ENCODE measurements at regions not wholly inside any gene's neighbourhood (a gene's known extent, or its start where the extent isn't known, plus 50 kb on each side); places are given as distances from the start of the nearest gene placed in this dataset.
A peak's percentile ranks its signal among the peaks of the same experiment; 100 is the strongest.
"Not testable (repeated sequence)": the region's sequence is repeated elsewhere in the genome, so short reads cannot be mapped to it uniquely, and the experiment has no call there.

DNA sequence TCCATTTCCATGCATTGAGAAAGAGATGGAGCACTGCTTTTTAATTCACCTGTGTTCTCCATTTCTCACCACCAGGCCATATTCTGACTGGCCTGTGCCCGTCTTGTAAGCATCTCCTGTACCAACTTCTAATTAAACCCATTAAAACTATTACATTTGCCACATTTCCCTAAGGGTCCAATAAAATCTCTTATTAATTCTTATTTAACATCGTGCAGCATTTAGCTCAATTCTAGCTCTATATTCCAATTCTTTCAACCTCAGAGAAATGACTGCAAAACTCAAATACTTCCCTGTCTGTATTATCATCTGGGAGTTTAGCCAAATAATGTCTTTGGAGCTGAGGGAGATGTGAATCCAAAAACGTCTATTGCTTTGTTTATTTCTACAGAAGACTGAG is 495.4 kb upstream of the TMEM132C start:
- DNase-seq, result no peak

DNA sequence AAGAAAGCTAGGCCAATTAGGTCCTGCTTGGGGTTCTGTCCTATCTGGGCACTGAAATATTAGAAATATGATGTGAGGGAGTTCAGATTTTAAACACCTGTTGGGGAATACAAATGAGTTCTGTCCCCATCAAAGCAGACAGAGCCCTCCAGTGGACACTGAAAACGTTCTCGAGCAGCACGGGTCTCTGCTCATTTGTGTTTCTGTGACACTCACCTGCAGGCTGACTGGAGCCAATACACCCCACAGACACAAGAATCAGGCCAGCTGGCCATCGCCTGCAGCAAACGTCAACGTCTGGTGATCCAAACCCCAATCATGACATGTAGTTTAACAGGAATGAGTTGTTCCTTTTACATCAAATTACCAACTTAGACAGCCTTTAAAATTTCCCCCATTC is 493.4 kb upstream of the TMEM132C start:
- DNase-seq, result peak; percentile 30

- no peak for DNase-seq
Measured at GRCh38 chr12:127774828-127775227, 492.1 kb upstream of the TMEM132C start.

- no peak for DNase-seq
Measured at GRCh38 chr12:127779301-127780045, 487.5 kb upstream of the TMEM132C start.

GRCh38 chr12:127780881-127781280 is 486.1 kb upstream of the TMEM132C start:
- DNase-seq, result peak; percentile 69

GRCh38 chr12:127781336-127781735 is 485.6 kb upstream of the TMEM132C start:
- DNase-seq, result peak; percentile 50

- DNase-seq, result no peak
Measured at GRCh38 chr12:127785540-127785939, 481.4 kb upstream of the TMEM132C start.

DNA sequence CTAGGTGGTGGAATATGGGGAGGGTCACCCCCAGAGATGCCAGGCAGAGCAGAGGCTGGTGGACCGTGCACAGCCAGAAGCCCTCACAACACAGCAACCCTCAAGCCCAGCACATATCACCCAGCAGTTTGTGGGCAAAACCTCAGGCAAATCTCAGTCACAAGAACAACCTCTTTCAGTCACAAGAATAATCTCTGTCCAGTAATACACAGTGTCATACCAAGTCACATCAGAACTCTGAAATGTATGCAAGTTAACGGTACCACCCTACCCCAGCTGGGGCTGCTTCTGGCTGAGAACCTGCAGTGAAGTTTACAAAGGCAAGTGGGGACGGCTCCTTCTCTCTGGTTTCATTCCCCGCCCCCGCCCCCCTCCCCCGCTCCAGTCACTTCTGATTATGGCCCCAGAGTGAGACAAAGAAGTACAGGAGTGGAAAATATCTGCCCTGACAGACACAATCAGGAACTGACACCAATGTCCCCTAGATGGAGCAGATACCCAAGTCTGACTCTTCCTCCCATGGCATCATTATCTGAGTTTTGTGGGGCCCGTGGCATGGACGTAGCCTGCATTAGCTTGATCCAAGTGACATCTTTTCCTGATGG is 480.9 kb upstream of the TMEM132C start:
- no peak for DNase-seq

GRCh38 chr12:127787544-127787943 is 479.4 kb upstream of the TMEM132C start:
- no peak for DNase-seq

GRCh38 chr12:127790376-127790775 is 476.6 kb upstream of the TMEM132C start:
- no peak for DNase-seq

GRCh38 chr12:127791217-127791616 is 475.8 kb upstream of the TMEM132C start:
- no peak for DNase-seq

- no peak for DNase-seq
Measured at GRCh38 chr12:127797918-127798317, 469.1 kb upstream of the TMEM132C start.

GRCh38 chr12:127802271-127802670 is 464.7 kb upstream of the TMEM132C start:
- DNase-seq, result no peak

GRCh38 chr12:127803545-127803944 is 463.4 kb upstream of the TMEM132C start:
- no peak for DNase-seq

DNA sequence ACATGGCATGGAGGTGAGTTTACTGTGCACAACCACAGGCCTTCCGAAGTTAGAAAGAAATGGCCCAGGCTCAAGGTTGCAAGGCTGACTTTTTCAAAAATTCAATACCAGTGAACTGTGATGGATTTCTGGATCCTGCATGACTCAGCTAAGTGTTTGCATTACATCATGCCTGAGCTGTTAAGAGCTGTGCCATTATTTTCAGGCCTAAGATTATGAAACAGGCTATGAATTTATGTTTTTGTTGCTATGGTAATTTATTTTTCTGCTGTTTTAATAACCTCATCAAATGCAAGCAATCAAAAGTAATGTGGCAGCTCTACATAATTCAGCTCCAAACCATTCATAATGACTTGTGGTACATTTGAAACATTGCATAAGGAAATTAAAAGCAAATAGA is 457.7 kb upstream of the TMEM132C start:
- DNase-seq, result no peak

DNA sequence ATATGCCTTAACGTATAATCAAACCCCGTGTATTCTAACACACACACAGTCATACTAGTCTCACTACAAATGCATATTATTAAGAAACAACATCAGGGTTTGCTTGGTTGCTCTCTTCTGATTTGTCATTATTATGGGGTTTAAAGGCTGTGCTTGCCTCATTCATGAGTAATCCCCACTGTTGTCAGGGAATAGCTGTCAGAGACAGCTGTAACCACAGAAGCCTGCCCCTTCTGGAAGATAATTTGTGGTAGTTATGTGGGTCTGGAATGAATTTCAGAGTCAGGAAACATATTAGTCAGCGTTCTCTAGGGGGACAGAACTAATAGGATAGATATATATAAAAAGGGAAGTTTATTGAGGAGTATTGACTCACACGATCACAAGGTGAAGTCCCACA is 456.9 kb upstream of the TMEM132C start:
- DNase-seq, result no peak

- DNase-seq, result not testable (repeated sequence)
Measured at GRCh38 chr12:127810459-127810858, 456.5 kb upstream of the TMEM132C start.

DNA sequence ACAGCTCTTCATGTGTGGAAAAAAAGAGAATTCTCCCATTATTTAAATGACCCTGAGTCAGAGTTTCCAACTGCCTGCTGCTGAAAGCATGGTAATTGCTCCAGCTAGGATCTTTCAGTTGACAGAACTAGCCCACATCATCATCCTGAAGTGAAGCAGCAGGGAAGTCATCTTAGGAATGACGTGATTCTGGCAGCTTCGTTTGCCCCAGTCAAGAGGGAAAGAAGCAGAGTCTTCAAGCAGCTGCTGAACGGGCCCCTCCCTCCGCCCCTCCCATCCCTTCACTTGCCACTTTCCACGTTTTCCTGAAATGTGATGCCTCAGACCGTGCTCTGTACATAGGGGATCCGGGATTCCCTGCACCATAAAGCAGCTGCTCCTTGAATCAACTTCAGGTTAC is 455.0 kb upstream of the TMEM132C start:
- DNase-seq, result peak; percentile 11

GRCh38 chr12:127813147-127813546 is 453.8 kb upstream of the TMEM132C start:
- DNase-seq, result no peak

- DNase-seq, result no peak
Measured at GRCh38 chr12:127819056-127819455, 447.9 kb upstream of the TMEM132C start.

DNA sequence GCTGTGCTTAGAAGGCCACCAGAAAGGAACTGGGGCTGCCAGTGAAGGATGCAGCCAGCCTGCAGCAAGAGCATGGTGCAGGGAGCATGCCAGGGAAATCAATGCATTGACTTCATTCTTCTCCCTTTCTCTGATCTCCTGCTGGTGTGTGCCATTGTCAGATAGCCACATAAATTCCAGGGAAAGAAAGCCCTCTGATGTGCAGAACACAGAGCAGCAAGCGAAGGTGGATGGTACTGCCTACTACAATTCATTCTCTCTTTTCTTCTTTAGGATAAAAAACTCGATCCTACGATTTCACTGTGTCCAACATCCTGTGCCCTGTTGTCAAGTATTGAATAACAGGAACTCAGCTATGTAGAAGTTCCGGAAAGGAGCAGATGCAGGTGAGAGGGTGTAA is 446.7 kb upstream of the TMEM132C start:
- DNase-seq, result no peak

DNA sequence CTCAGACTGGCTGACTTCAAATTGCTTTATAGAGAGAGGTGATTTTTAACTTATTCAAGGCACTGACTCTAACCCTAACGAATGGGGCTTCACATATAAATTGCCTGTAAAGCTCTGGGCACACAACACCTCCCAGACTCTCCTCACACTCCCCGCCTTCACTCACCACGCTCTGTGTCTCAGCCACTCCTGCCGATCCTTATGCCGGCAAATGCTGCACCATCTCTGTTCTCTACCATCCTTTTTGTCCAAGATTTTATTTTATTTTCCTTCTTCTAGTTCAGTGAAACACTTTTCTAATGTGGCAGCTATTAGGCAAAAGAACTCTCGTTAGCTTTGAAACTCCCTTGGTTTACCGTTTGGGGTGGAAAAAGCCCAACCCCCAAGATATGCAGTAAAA is 446.1 kb upstream of the TMEM132C start:
- no peak for DNase-seq

DNA sequence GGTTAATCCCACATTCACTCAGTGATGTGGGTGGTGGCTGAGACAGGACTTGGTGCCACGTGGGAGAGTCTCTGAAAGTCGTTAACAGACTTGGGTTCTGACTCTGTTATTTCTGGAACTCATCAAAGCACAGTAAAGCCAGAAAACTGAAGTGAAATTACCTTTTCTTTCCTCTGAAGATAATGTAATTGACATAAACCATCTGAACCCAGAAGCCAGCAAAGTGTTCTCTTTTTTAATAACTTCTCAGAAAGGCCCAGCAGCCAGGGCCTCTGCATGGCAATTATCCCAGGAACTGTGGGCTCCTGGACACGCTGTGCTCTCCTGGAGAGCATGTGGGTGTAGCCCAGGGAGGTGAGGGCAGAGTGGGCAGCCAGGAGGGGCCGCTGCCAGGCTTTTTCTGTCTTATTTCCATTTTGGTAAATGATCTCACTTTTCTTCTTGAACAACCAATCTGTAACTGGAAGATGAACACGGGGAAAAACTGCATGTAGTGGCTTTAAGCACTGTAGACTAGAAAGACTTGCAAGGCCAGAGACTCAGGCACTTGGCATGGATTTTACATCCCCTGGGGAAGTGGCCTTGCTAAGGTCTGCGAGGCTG is 444.1 kb upstream of the TMEM132C start:
- no peak for DNase-seq

GRCh38 chr12:127823801-127824200 is 443.2 kb upstream of the TMEM132C start:
- no peak for DNase-seq
